Fibroblast of skin of left quadriceps (primary cell): ENCODE measurements at regions not wholly inside any gene's neighbourhood (a gene's known extent, or its start where the extent isn't known, plus 50 kb on each side); places are given as distances from the start of the nearest gene placed in this dataset.

Experiments used
- DNase-seq, 2 experiments: peaks; one replicate each; pipeline ENCODE4 v3.0.0-alpha.2; 2013; ENCODE audit warnings: low read depth in 2 of 2

DNA sequence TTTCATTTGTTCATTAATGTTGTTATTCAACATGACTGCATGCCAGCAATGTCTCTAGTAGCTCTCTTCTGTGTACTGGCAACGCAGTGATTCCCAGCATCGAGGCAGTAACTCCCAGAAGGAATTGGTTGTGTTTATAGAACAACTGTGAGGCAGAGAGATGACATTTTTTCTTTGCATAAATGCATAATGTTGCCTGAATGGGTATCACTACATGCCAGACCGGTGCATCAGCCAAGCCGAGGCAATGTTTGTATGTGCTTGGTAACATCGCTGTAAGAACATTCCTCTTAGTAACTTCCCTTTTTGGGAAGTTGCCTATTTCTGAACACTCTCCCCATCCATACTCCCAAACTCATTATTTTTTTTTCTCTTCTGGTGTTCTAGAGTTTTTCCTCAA, 182.9 kb downstream of the HTR7 start:
- peak; percentile 31 to 34 for DNase-seq

GRCh38 chr10:90675621-90676020, 182.2 kb downstream of the HTR7 start:
- DNase-seq = peak in 1 of 2 experiments; percentile 8
